DND-41 (cell line): ENCODE measurements at regions not wholly inside any gene's neighbourhood (a gene's known extent, or its start where the extent isn't known, plus 50 kb on each side); places are given as distances from the start of the nearest gene placed in this dataset.

Source experiments
- CTCF ChIP-seq: IDR thresholded peaks from 2 replicates; pipeline ENCODE4 v1.5.1; 2012; ENCODE audit warnings: borderline replicate concordance, low read length, moderate library complexity, mild to moderate bottlenecking; ENCODE audit not compliant: poor library complexity, severe bottlenecking; ENCODE audit errors: extremely low read depth
- EZH2 ChIP-seq: IDR thresholded peaks from 3 replicates; pipeline ENCODE4 v1.6.1; 2012; ENCODE audit warnings: borderline replicate concordance, low read depth, mild to moderate bottlenecking, moderate library complexity, low read length, inconsistent platforms; ENCODE audit not compliant: severe bottlenecking

- TF ChIP-seq CTCF (no peak), EZH2 (no peak)
Observed at GRCh38 chr9:86788456-86788855, 158.8 kb downstream of the GAS1 start.
